ENCODE measurements at regions not wholly inside any gene's neighbourhood (a gene's known extent, or its start where the extent isn't known, plus 50 kb on each side); places are given as distances from the start of the nearest gene placed in this dataset.

DNA sequence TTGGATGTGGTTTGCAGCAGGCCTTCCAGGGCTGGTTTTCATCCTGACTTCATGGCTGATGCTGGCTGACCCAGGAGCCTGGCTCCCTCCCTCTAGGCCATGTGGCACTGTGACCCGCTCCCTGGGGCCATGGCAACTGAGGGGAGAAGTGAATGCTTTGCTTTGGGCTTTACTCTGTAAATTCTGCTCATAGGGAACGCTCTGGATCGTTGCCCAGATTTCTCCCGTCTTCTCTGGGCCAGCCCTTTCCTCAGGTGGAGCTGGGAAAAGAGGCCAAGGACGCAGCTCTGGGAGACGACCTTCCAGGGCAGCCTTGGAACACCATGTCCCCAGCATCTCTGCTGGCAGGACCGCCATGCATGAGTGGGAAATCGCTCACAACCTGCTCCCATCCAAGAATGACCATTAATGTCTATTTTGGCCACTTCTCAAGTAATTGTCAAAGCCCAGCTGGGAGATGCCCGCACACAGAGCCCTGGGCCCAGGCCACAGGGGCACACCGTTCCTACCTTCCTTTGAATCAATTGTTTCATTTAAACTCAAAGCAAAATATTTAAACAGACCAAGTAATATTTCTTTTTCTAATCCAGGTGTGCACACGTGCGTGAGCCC lies 321.8 kb downstream of the TEX29 start:
- peaks cover 2% of the 10 kb centered on the region for H3K9me3 Mint-ChIP-seq (ENCODE audit: unreplicated experiment)
- H3K4me1 Mint-ChIP-seq (ENCODE audit: low read depth, unreplicated experiment): no peaks in the 10 kb centered on the region
- Histone ChIP-seq H3K4me2 (ENCODE audit: low read length) (no peak overlapping the region), H4K20me1 (ENCODE audit: insufficient read depth, low read length) (no peaks in the 10 kb centered on the region), H2AFZ (ENCODE audit: low read depth, low read length) (no peak overlapping the region), H3K9me3 (ENCODE audit: insufficient read depth, low read depth, low read length) (peaks cover 3% of the 10 kb centered on the region), H3K4me1 (ENCODE audit: insufficient read depth, low read length) (no peaks in the 10 kb centered on the region), H3K27ac (ENCODE audit: low read depth, low read length) (no peak overlapping the region), H3K36me3 (ENCODE audit: insufficient read depth, low read length) (no peaks in the 10 kb centered on the region), H3K4me3 (ENCODE audit: insufficient read depth, low read depth, low read length) (no peak overlapping the region), H3K27me3 (ENCODE audit: insufficient read depth, low read length) (no peaks in the 10 kb centered on the region), H3K79me2 (ENCODE audit: insufficient read depth, low read length) (no peaks in the 10 kb centered on the region), H3K9ac (ENCODE audit: low read length) (no peak overlapping the region)
- H3K4me3 Mint-ChIP-seq (ENCODE audit: unreplicated experiment): no peak overlapping the region
- FAIRE-seq: no peak
- no peak overlapping the region for H3K27ac Mint-ChIP-seq (ENCODE audit: unreplicated experiment)
- TF ChIP-seq EZH2 (IDR thresholded peaks at IDR 0.05; ENCODE audit: insufficient read depth, low read length): no peak
- TF ChIP-seq, protein P1, sequence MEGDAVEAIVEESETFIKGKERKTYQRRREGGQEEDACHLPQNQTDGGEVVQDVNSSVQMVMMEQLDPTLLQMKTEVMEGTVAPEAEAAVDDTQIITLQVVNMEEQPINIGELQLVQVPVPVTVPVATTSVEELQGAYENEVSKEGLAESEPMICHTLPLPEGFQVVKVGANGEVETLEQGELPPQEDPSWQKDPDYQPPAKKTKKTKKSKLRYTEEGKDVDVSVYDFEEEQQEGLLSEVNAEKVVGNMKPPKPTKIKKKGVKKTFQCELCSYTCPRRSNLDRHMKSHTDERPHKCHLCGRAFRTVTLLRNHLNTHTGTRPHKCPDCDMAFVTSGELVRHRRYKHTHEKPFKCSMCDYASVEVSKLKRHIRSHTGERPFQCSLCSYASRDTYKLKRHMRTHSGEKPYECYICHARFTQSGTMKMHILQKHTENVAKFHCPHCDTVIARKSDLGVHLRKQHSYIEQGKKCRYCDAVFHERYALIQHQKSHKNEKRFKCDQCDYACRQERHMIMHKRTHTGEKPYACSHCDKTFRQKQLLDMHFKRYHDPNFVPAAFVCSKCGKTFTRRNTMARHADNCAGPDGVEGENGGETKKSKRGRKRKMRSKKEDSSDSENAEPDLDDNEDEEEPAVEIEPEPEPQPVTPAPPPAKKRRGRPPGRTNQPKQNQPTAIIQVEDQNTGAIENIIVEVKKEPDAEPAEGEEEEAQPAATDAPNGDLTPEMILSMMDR (IDR thresholded peaks at IDR 0.05; ENCODE audit: insufficient read depth, low read depth, low read length): no peak
- H3K36me3 Mint-ChIP-seq (ENCODE audit: low read depth, unreplicated experiment): no peaks in the 10 kb centered on the region
- no peak for DNase-seq (ENCODE audit: low read depth)
- H3K27me3 Mint-ChIP-seq (ENCODE audit: low read depth, unreplicated experiment): peaks cover 52% of the 10 kb centered on the region

DNA sequence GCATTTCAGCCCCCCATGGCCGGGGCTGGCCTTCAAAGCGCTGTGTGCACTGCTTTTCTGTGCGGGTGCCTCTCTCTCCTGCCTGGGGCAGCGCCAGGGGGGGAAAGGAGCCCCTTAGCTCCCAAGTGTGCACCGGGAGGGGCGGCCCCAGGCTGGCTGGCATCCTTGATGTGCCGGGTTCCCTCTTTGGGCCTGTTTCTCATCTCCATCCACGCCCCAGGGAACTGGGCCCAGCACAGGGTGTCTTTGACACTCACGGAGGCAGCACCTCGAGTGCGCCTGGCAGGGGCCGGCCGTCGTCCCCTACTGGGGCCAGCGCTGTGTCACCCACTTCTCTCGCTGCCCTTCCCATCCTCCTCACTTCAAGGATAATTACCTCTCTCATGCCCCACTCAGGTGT lies 324.3 kb downstream of the TEX29 start:
- Mint-ChIP-seq H3K27me3 (ENCODE audit: low read depth, unreplicated experiment) (peaks cover 54% of the 10 kb centered on the region), H3K27ac (ENCODE audit: unreplicated experiment) (no peak overlapping the region), H3K4me3 (ENCODE audit: unreplicated experiment) (no peak overlapping the region), H3K9me3 (ENCODE audit: unreplicated experiment) (peaks cover 2% of the 10 kb centered on the region), H3K36me3 (ENCODE audit: low read depth, unreplicated experiment) (no peaks in the 10 kb centered on the region), H3K4me1 (ENCODE audit: low read depth, unreplicated experiment) (no peaks in the 10 kb centered on the region)
- H3K79me2 ChIP-seq (ENCODE audit: insufficient read depth, low read length): no peaks in the 10 kb centered on the region
- no peak overlapping the region for H3K4me2 ChIP-seq (ENCODE audit: low read length)
- no peak overlapping the region for H3K27ac ChIP-seq (ENCODE audit: low read depth, low read length)
- H3K27me3 ChIP-seq (ENCODE audit: insufficient read depth, low read length): no peaks in the 10 kb centered on the region
- H3K4me1 ChIP-seq (ENCODE audit: insufficient read depth, low read length): no peaks in the 10 kb centered on the region
- DNase-seq (ENCODE audit: low read depth) (no peak), FAIRE-seq (no peak)
- no peaks in the 10 kb centered on the region for H3K9me3 ChIP-seq (ENCODE audit: insufficient read depth, low read depth, low read length)
- H3K9ac ChIP-seq (ENCODE audit: low read length): no peak overlapping the region
- H4K20me1 ChIP-seq (ENCODE audit: insufficient read depth, low read length): no peaks in the 10 kb centered on the region
- no peak overlapping the region for H3K4me3 ChIP-seq (ENCODE audit: insufficient read depth, low read depth, low read length)
- no peak overlapping the region for H2AFZ ChIP-seq (ENCODE audit: low read depth, low read length)
- no peak for TF ChIP-seq EZH2 (IDR thresholded peaks at IDR 0.05; ENCODE audit: insufficient read depth, low read length)
- TF ChIP-seq, protein P1 (IDR thresholded peaks at IDR 0.05; ENCODE audit: insufficient read depth, low read depth, low read length): no peak
- H3K36me3 ChIP-seq (ENCODE audit: insufficient read depth, low read length): no peaks in the 10 kb centered on the region

DNA sequence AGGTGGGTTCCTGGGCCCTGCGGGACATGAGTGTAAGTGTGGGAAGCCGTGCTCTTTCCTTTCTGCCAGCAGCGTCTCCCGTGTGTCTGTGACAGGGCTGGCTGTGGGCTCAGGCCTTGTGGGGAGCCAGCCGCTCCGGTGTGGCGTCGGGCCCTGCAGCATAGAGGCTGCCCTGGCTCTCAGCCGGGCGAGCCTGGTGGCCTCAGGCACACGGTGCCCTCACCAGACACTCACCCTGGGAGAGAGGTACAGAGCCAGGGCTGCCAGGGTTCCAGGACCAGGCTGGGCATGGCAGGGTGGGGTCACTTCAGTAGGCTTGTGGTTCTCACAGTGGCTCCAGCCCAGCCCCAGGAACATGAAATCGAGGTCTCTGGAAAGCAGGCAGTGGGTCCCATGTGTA lies 324.8 kb downstream of the TEX29 start:
- FAIRE-seq: no peak
- Mint-ChIP-seq H3K27ac (ENCODE audit: unreplicated experiment) (no peak overlapping the region), H3K27me3 (ENCODE audit: low read depth, unreplicated experiment) (peaks cover 49% of the 10 kb centered on the region), H3K4me3 (ENCODE audit: unreplicated experiment) (no peak overlapping the region), H3K36me3 (ENCODE audit: low read depth, unreplicated experiment) (no peaks in the 10 kb centered on the region), H3K4me1 (ENCODE audit: low read depth, unreplicated experiment) (no peaks in the 10 kb centered on the region), H3K9me3 (ENCODE audit: unreplicated experiment) (peaks cover 2% of the 10 kb centered on the region)
- H3K9ac ChIP-seq (ENCODE audit: low read length): no peak overlapping the region
- no peak overlapping the region for H3K27ac ChIP-seq (ENCODE audit: low read depth, low read length)
- no peaks in the 10 kb centered on the region for H3K4me1 ChIP-seq (ENCODE audit: insufficient read depth, low read length)
- H3K27me3 ChIP-seq (ENCODE audit: insufficient read depth, low read length): no peaks in the 10 kb centered on the region
- H3K9me3 ChIP-seq (ENCODE audit: insufficient read depth, low read depth, low read length): no peaks in the 10 kb centered on the region
- H3K4me2 ChIP-seq (ENCODE audit: low read length): no peak overlapping the region
- TF ChIP-seq EZH2 (IDR thresholded peaks at IDR 0.05; ENCODE audit: insufficient read depth, low read length): no peak
- TF ChIP-seq, protein P1 (IDR thresholded peaks at IDR 0.05; ENCODE audit: insufficient read depth, low read depth, low read length): no peak
- no peaks in the 10 kb centered on the region for H3K79me2 ChIP-seq (ENCODE audit: insufficient read depth, low read length)
- H2AFZ ChIP-seq (ENCODE audit: low read depth, low read length): no peak overlapping the region
- no peak overlapping the region for H3K4me3 ChIP-seq (ENCODE audit: insufficient read depth, low read depth, low read length)
- no peak for DNase-seq (ENCODE audit: low read depth)
- H3K36me3 ChIP-seq (ENCODE audit: insufficient read depth, low read length): no peaks in the 10 kb centered on the region
- no peaks in the 10 kb centered on the region for H4K20me1 ChIP-seq (ENCODE audit: insufficient read depth, low read length)
